Natural killer cell (primary cell): ENCODE measurements at regions not wholly inside any gene's neighbourhood (a gene's known extent, or its start where the extent isn't known, plus 50 kb on each side); places are given as distances from the start of the nearest gene placed in this dataset.
"Not testable (repeated sequence)": the region's sequence is repeated elsewhere in the genome, so short reads cannot be mapped to it uniquely, and the experiment has no call there.

Experiments used
- ATAC-seq, 3 donors: fragments of 150-1000 bp in 2 of 3; fragments of 200-7000 bp in 1 of 3; cut with Tn5 transposase; 1 replicate in 1 of 3; 2 replicates in 2 of 3; pipeline ENCODE4 v1.10.0; 2021; ENCODE audit warnings: mild to moderate bottlenecking in 2 of 3, moderate library complexity in 2 of 3
- DNase-seq, 2 donors: peaks; one replicate each; pipeline versions ENCODE4 v3.0.0 to v3.0.0-alpha.2; 2013 to 2021; ENCODE audit warnings: mixed read lengths in 1 of 2
- H3K27ac ChIP-seq: one replicate; pipeline ENCODE4 v1.5.1; 2013; ENCODE audit warnings: mild to moderate bottlenecking, low read length
- H3K27me3 ChIP-seq: one replicate; pipeline ENCODE4 v1.6.1; 2013; ENCODE audit warnings: low read length; ENCODE audit not compliant: control insufficient read depth, insufficient read depth
- H3K36me3 ChIP-seq: one replicate; pipeline ENCODE4 v1.6.1; 2013; ENCODE audit warnings: low read length; ENCODE audit not compliant: control insufficient read depth, insufficient read depth
- H3K4me1 ChIP-seq: one replicate; pipeline ENCODE4 v1.6.1; 2013; ENCODE audit warnings: low read length; ENCODE audit not compliant: control insufficient read depth, insufficient read depth
- H3K4me3 ChIP-seq: one replicate; pipeline ENCODE4 v1.5.1; 2013; ENCODE audit warnings: low read length
- H3K9me3 ChIP-seq: one replicate; pipeline ENCODE4 v1.6.1; 2013; ENCODE audit warnings: low read length; ENCODE audit not compliant: control insufficient read depth, insufficient read depth
- H3K27ac Mint-ChIP-seq, 2 donors: one replicate each; pipeline ENCODE4 v1.8.0; 2022; ENCODE audit warnings: mild to moderate bottlenecking in 2 of 2, mixed read lengths in 2 of 2, moderate library complexity in 1 of 2
- H3K27me3 Mint-ChIP-seq, 2 donors: one replicate each; pipeline ENCODE4 v1.8.0; 2022; ENCODE audit warnings: low read depth in 2 of 2, mixed read lengths in 2 of 2
- H3K36me3 Mint-ChIP-seq: one replicate; pipeline ENCODE4 v1.8.0; 2022; ENCODE audit warnings: mixed read lengths
- H3K4me1 Mint-ChIP-seq, 2 donors: one replicate each; pipeline ENCODE4 v1.8.0; 2022; ENCODE audit warnings: mixed read lengths in 2 of 2
- H3K4me3 Mint-ChIP-seq: one replicate; pipeline ENCODE4 v1.8.0; 2022; ENCODE audit warnings: mild to moderate bottlenecking, moderate library complexity, mixed read lengths
- H3K9me3 Mint-ChIP-seq, 2 donors: one replicate each; pipeline ENCODE4 v1.8.0; 2022; ENCODE audit warnings: mixed read lengths in 2 of 2
- WGBS: methylation state at CpG from one replicate; pipeline ENCODE4 v1.1.7; 2013; ENCODE audit warnings: missing lambda C conversion rate; ENCODE audit not compliant: insufficient coverage; 5-methylcytosine and 5-hydroxymethylcytosine counted together
- intact Hi-C: fragments of 100-400 bp; cut with micrococcal nuclease; formaldehyde crosslinking; loops from one replicate; pipeline ENCODE4 v1.14.2; 2022
- TF ChIP-seq, protein P1 (sequence below): fragments of 200-600 bp; IDR thresholded peaks from one replicate; pipeline ENCODE4 v1.8.0; 2022; ENCODE audit warnings: antibody characterized with exemption

DNA sequence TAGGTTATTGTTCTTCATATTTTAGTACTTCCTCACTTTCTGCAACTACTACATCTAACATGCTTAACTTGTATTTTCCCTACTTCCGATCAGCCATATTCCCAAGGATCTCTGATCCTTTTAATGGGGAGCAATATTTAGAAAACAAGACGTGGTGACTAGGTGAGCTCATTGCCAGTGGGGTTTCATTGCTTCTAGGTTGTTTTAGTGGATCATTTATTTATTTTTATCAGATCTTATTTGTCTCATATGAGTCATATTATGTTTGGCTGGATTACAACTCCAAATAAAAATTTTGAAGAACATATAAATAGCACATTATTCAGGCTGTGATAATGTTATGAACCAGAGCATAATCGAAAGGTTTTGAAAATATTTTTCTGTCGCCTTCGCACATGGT, 480.9 kb upstream of the TMEFF2 start:
- Histone ChIP-seq H3K9me3 (peaks cover 5% of the 10 kb centered on the region), H3K27ac (no peak overlapping the region), H3K27me3 (no peaks in the 10 kb centered on the region), H3K4me1 (no peaks in the 10 kb centered on the region), H3K4me3 (no peak overlapping the region), H3K36me3 (no peaks in the 10 kb centered on the region)
- H3K27me3 Mint-ChIP-seq, result no peaks in the 10 kb centered on the region
- TF ChIP-seq, protein P1, sequence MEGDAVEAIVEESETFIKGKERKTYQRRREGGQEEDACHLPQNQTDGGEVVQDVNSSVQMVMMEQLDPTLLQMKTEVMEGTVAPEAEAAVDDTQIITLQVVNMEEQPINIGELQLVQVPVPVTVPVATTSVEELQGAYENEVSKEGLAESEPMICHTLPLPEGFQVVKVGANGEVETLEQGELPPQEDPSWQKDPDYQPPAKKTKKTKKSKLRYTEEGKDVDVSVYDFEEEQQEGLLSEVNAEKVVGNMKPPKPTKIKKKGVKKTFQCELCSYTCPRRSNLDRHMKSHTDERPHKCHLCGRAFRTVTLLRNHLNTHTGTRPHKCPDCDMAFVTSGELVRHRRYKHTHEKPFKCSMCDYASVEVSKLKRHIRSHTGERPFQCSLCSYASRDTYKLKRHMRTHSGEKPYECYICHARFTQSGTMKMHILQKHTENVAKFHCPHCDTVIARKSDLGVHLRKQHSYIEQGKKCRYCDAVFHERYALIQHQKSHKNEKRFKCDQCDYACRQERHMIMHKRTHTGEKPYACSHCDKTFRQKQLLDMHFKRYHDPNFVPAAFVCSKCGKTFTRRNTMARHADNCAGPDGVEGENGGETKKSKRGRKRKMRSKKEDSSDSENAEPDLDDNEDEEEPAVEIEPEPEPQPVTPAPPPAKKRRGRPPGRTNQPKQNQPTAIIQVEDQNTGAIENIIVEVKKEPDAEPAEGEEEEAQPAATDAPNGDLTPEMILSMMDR, result no peak
- 94% methylated on average over 5 of the region's 5 CpGs for WGBS
- intact Hi-C loops, result no loop called here
- H3K4me1 Mint-ChIP-seq, result no peaks in the 10 kb centered on the region
- peaks cover 12 to 17% of the 10 kb centered on the region in 2 donors for H3K9me3 Mint-ChIP-seq
- ATAC-seq (no peak), DNase-seq (no peak)
- no peak overlapping the region for H3K4me3 Mint-ChIP-seq
- no peaks in the 10 kb centered on the region for H3K36me3 Mint-ChIP-seq
- no peak overlapping the region for H3K27ac Mint-ChIP-seq

- H3K27me3 ChIP-seq, result no peaks in the 10 kb centered on the region
- TF ChIP-seq, protein P1, result no peak
- WGBS, result 84% methylated on average over 8 of the region's 8 CpGs
- no peak for DNase-seq
- no peak overlapping the region for H3K4me3 ChIP-seq
- peaks cover 5% of the 10 kb centered on the region for H3K9me3 ChIP-seq
- Mint-ChIP-seq H3K27ac (no peak overlapping the region), H3K36me3 (no peaks in the 10 kb centered on the region), H3K27me3 (no peaks in the 10 kb centered on the region), H3K9me3 (peaks cover 7 to 11% of the 10 kb centered on the region in 2 donors), H3K4me1 (no peaks in the 10 kb centered on the region), H3K4me3 (no peak overlapping the region)
- H3K27ac ChIP-seq, result no peak overlapping the region
- no peak for ATAC-seq
- no peaks in the 10 kb centered on the region for H3K4me1 ChIP-seq
- intact Hi-C loops, result no loop called here
- H3K36me3 ChIP-seq, result no peaks in the 10 kb centered on the region
Measured at GRCh38 chr2:192669505-192670091, 474.9 kb upstream of the TMEFF2 start.

DNA sequence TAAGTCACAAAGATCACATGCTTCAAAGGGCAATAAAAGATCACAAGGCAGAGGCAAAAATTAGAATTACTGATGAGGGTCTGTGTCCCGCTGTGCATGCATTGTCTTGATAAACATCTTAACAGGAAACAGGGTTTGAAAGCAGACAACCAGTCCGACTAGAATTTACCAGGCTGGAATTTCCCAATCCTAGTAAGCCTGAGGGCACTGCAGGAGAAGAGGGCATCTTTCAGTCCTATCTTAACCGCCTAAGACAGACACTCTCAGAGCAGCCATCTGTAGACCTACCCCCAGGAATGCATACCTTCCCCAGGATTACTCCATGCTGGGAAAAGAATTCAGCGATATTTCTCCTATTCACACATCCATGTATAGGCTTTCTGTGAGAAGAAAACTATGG, 465.8 kb upstream of the TMEFF2 start:
- H3K27ac Mint-ChIP-seq, H3K27ac ChIP-seq, H3K4me3 ChIP-seq, H3K4me3 Mint-ChIP-seq, H3K9me3 ChIP-seq, H3K36me3 Mint-ChIP-seq, H3K27me3 ChIP-seq, H3K27me3 Mint-ChIP-seq, H3K4me1 Mint-ChIP-seq, H3K36me3 ChIP-seq, DNase-seq, H3K4me1 ChIP-seq, ATAC-seq, intact Hi-C loops: not testable (repeated sequence)
- peaks cover 10 to 13% of the 10 kb centered on the region in 2 donors for H3K9me3 Mint-ChIP-seq
- WGBS, result 79% methylated on average over 4 of the region's 4 CpGs

- Mint-ChIP-seq H3K27me3 (no peaks in the 10 kb centered on the region), H3K4me1 (no peaks in the 10 kb centered on the region), H3K27ac (no peak overlapping the region), H3K4me3 (no peak overlapping the region), H3K36me3 (no peaks in the 10 kb centered on the region), H3K9me3 (peaks cover 15 to 25% of the 10 kb centered on the region in 2 donors)
- Histone ChIP-seq H3K27me3 (no peaks in the 10 kb centered on the region), H3K36me3 (no peaks in the 10 kb centered on the region), H3K4me3 (no peak overlapping the region), H3K9me3 (peaks cover 2% of the 10 kb centered on the region), H3K27ac (no peak overlapping the region), H3K4me1 (no peaks in the 10 kb centered on the region)
- no peak for ATAC-seq
- WGBS, result 100% methylated on average over 2 of the region's 3 CpGs
- no peak for DNase-seq
- TF ChIP-seq, protein P1, result no peak
- intact Hi-C loops, result no loop called here
Measured at GRCh38 chr2:192657362-192657761, 462.6 kb upstream of the TMEFF2 start.
